ENCODE measurements at regions not wholly inside any gene's neighbourhood (a gene's known extent, or its start where the extent isn't known, plus 50 kb on each side); places are given as distances from the start of the nearest gene placed in this dataset.

GRCh38 chr12:114879354-114879753 is 195.4 kb upstream of the TBX3 start:
- TF ChIP-seq SUZ12 (IDR thresholded peaks at IDR 0.05; ENCODE audit: extremely low read depth, insufficient read depth, insufficient read length) (no peak), ZNF274 (IDR thresholded peaks at IDR 0.05; ENCODE audit: low read depth, low read length) (no peak)

All from NT2/D1 (cell line).